HUES64 (cell line): ENCODE measurements at regions not wholly inside any gene's neighbourhood (a gene's known extent, or its start where the extent isn't known, plus 50 kb on each side); places are given as distances from the start of the nearest gene placed in this dataset.
"Not testable (repeated sequence)": the region's sequence is repeated elsewhere in the genome, so short reads cannot be mapped to it uniquely, and the experiment has no call there.

Source experiments
- H3K27ac ChIP-seq: 2 replicates; pipeline ENCODE4 v1.7.0; 2013; ENCODE audit warnings: low read depth, low read length, inconsistent platforms
- H3K27me3 ChIP-seq: 2 replicates; pipeline ENCODE4 v1.6.1; 2013; ENCODE audit warnings: mild to moderate bottlenecking, low read length; ENCODE audit not compliant: insufficient read depth
- H3K36me3 ChIP-seq: 2 replicates; pipeline ENCODE4 v1.6.1; 2013; ENCODE audit warnings: mild to moderate bottlenecking, low read length; ENCODE audit not compliant: insufficient read depth
- H3K4me1 ChIP-seq: 2 replicates; pipeline ENCODE4 v1.6.1; 2013; ENCODE audit warnings: mild to moderate bottlenecking, low read length, moderate library complexity; ENCODE audit not compliant: insufficient read depth
- H3K4me3 ChIP-seq: 2 replicates; pipeline ENCODE4 v1.5.1; 2013; ENCODE audit warnings: mild to moderate bottlenecking, low read length, moderate library complexity
- H3K9ac ChIP-seq: 2 replicates; pipeline ENCODE4 v1.6.1; 2013; ENCODE audit warnings: mild to moderate bottlenecking, low read depth, low read length
- H3K9me3 ChIP-seq: 2 replicates; pipeline ENCODE4 v1.6.1; 2013; ENCODE audit warnings: low read depth, low read length; ENCODE audit not compliant: insufficient read depth
- WGBS: fragments of 150-250, 120-280 bp; methylation state at CpG from one replicate; pipeline ENCODE4 v1.1.7; 2013; ENCODE audit warnings: missing lambda C conversion rate; 5-methylcytosine and 5-hydroxymethylcytosine counted together

- Histone ChIP-seq H3K36me3 (no peaks in the 10 kb centered on the region), H3K27me3 (no peaks in the 10 kb centered on the region), H3K9ac (no peak overlapping the region), H3K4me3 (no peak overlapping the region), H3K27ac (no peak overlapping the region), H3K4me1 (peaks cover 19% of the 10 kb centered on the region), H3K9me3 (no peaks in the 10 kb centered on the region)
- WGBS = 96% methylated on average over 11 of the region's 11 CpGs
These were observed 180.7 kb upstream of the SYNPR start for GRCh38 chr3:63097396-63097795.

- Histone ChIP-seq H3K27ac (no peak overlapping the region), H3K9ac (no peak overlapping the region), H3K9me3 (peaks cover 15% of the 10 kb centered on the region), H3K36me3 (peaks cover 18% of the 10 kb centered on the region), H3K27me3 (no peaks in the 10 kb centered on the region), H3K4me3 (no peak overlapping the region), H3K4me1 (no peaks in the 10 kb centered on the region)
- 94% methylated on average over 3 of the region's 3 CpGs for WGBS
These were observed 161.2 kb upstream of the SYNPR start for GRCh38 chr3:63116922-63117321.

GRCh38 chr3:63124090-63124489, 154.0 kb upstream of the SYNPR start:
- no peaks in the 10 kb centered on the region for H3K9me3 ChIP-seq
- H3K9ac ChIP-seq = no peak overlapping the region
- WGBS = 94% methylated on average over 3 of the region's 3 CpGs
- no peaks in the 10 kb centered on the region for H3K36me3 ChIP-seq
- H3K4me3 ChIP-seq = no peak overlapping the region
- no peaks in the 10 kb centered on the region for H3K27me3 ChIP-seq
- H3K27ac ChIP-seq = no peak overlapping the region
- peaks cover 10% of the 10 kb centered on the region; the same call in 1 of the 2 replicates for H3K4me1 ChIP-seq

- no peak overlapping the region for H3K27ac ChIP-seq
- no peak overlapping the region for H3K4me3 ChIP-seq
- WGBS = 93% methylated on average over 2 of the region's 2 CpGs
- H3K9ac ChIP-seq = no peak overlapping the region
- H3K36me3 ChIP-seq = no peaks in the 10 kb centered on the region
- no peaks in the 10 kb centered on the region for H3K9me3 ChIP-seq
- no peaks in the 10 kb centered on the region for H3K27me3 ChIP-seq
- peaks cover 26% of the 10 kb centered on the region for H3K4me1 ChIP-seq
These were observed 151.6 kb upstream of the SYNPR start for GRCh38 chr3:63126530-63126929.

GRCh38 chr3:63128380-63128779, 149.7 kb upstream of the SYNPR start:
- H3K9ac ChIP-seq = no peak overlapping the region
- peaks cover 38% of the 10 kb centered on the region for H3K4me1 ChIP-seq
- H3K27me3 ChIP-seq = no peaks in the 10 kb centered on the region
- H3K4me3 ChIP-seq = no peak overlapping the region
- 86% methylated on average over 3 of the region's 3 CpGs for WGBS
- no peaks in the 10 kb centered on the region for H3K36me3 ChIP-seq
- H3K27ac ChIP-seq = no peak overlapping the region
- H3K9me3 ChIP-seq = no peaks in the 10 kb centered on the region

GRCh38 chr3:63130625-63131024, 147.5 kb upstream of the SYNPR start:
- H3K4me3 ChIP-seq = no peak overlapping the region
- H3K36me3 ChIP-seq = no peaks in the 10 kb centered on the region
- peak overlapping the region; percentile 32; the same call in 1 of the 2 replicates for H3K27ac ChIP-seq
- 0 out of 2 replicates have a peak overlapping the region, but pooled peaks have one; percentile 28 for H3K9ac ChIP-seq
- no peaks in the 10 kb centered on the region for H3K27me3 ChIP-seq
- 12% methylated on average over 3 of the region's 3 CpGs for WGBS
- peaks cover 54% of the 10 kb centered on the region for H3K4me1 ChIP-seq
- no peaks in the 10 kb centered on the region for H3K9me3 ChIP-seq

GRCh38 chr3:63132461-63133250, 145.5 kb upstream of the SYNPR start:
- Histone ChIP-seq H3K4me3 (no peak overlapping the region), H3K9me3 (no peaks in the 10 kb centered on the region), H3K36me3 (no peaks in the 10 kb centered on the region), H3K4me1 (peaks cover 59% of the 10 kb centered on the region), H3K9ac (no peak overlapping the region), H3K27ac (no peak overlapping the region), H3K27me3 (no peaks in the 10 kb centered on the region)
- WGBS = 88% methylated on average over 6 of the region's 6 CpGs

GRCh38 chr3:63135367-63135766, 142.7 kb upstream of the SYNPR start:
- Histone ChIP-seq H3K27ac (peak overlapping the region; percentile 88), H3K9ac (peak overlapping the region; percentile 68), H3K4me1 (peaks cover 45% of the 10 kb centered on the region), H3K27me3 (no peaks in the 10 kb centered on the region), H3K9me3 (no peaks in the 10 kb centered on the region), H3K36me3 (no peaks in the 10 kb centered on the region), H3K4me3 (peak overlapping the region; percentile 34; the same call in 1 of the 2 replicates)

- WGBS = 78% methylated on average over 16 of the region's 26 CpGs
- H3K36me3 ChIP-seq, H3K27me3 ChIP-seq, H3K27ac ChIP-seq, H3K9me3 ChIP-seq: not testable (repeated sequence)
- peak overlapping the region; percentile 68 for H3K9ac ChIP-seq
- H3K4me3 ChIP-seq = peak overlapping the region; percentile 34; the same call in 1 of the 2 replicates
- H3K4me1 ChIP-seq = peaks cover 36% of the 10 kb centered on the region
These were observed 141.9 kb upstream of the SYNPR start for GRCh38 chr3:63136249-63136648.

- 82% methylated on average over 2 of the region's 2 CpGs for WGBS
- Histone ChIP-seq H3K4me3 (no peak overlapping the region), H3K9me3 (no peaks in the 10 kb centered on the region), H3K27ac (no peak overlapping the region), H3K4me1 (no peaks in the 10 kb centered on the region), H3K36me3 (no peaks in the 10 kb centered on the region), H3K9ac (no peak overlapping the region), H3K27me3 (no peaks in the 10 kb centered on the region)
These were observed 135.4 kb upstream of the SYNPR start for GRCh38 chr3:63142681-63143080.

GRCh38 chr3:63146154-63146553, 132.0 kb upstream of the SYNPR start:
- Histone ChIP-seq H3K4me3 (no peak overlapping the region), H3K27me3 (no peaks in the 10 kb centered on the region), H3K4me1 (no peaks in the 10 kb centered on the region), H3K9ac (no peak overlapping the region), H3K27ac (no peak overlapping the region), H3K36me3 (no peaks in the 10 kb centered on the region), H3K9me3 (no peaks in the 10 kb centered on the region)
- WGBS = 92% methylated on average over 4 of the region's 4 CpGs
